ENCODE measurements at regions not wholly inside any gene's neighbourhood (a gene's known extent, or its start where the extent isn't known, plus 50 kb on each side); places are given as distances from the start of the nearest gene placed in this dataset.
"Not testable (repeated sequence)": the region's sequence is repeated elsewhere in the genome, so short reads cannot be mapped to it uniquely, and the experiment has no call there.

GRCh38 chr1:224061436-224061835 is 52.5 kb upstream of the FBXO28 start:
- intact Hi-C loops (cut with micrococcal nuclease) = no loop called here
- H3K4me1 Mint-ChIP-seq (ENCODE audit: low read depth) = peaks cover 2% of the 10 kb centered on the region
- no peak overlapping the region for H3K27ac Mint-ChIP-seq
- no peak for DNase-seq (ENCODE audit: low spot score)
- peaks cover 17% of the 10 kb centered on the region for H3K27me3 Mint-ChIP-seq (ENCODE audit: low read depth)
- no peak overlapping the region for H3K4me3 Mint-ChIP-seq (ENCODE audit: low read depth)
- no peaks in the 10 kb centered on the region for H3K9me3 Mint-ChIP-seq
- no peaks in the 10 kb centered on the region for H3K36me3 Mint-ChIP-seq (ENCODE audit: low read depth)

GRCh38 chr1:224059897-224060427 is 53.9 kb upstream of the FBXO28 start:
- H3K27me3 Mint-ChIP-seq (ENCODE audit: low read depth) = peaks cover 17% of the 10 kb centered on the region
- no peak overlapping the region for H3K4me3 Mint-ChIP-seq (ENCODE audit: low read depth)
- intact Hi-C loops (cut with micrococcal nuclease) = no loop called here
- H3K9me3 Mint-ChIP-seq = no peaks in the 10 kb centered on the region
- DNase-seq (ENCODE audit: low spot score) = no peak
- no peaks in the 10 kb centered on the region for H3K36me3 Mint-ChIP-seq (ENCODE audit: low read depth)
- no peaks in the 10 kb centered on the region for H3K4me1 Mint-ChIP-seq (ENCODE audit: low read depth)
- no peak overlapping the region for H3K27ac Mint-ChIP-seq

DNA sequence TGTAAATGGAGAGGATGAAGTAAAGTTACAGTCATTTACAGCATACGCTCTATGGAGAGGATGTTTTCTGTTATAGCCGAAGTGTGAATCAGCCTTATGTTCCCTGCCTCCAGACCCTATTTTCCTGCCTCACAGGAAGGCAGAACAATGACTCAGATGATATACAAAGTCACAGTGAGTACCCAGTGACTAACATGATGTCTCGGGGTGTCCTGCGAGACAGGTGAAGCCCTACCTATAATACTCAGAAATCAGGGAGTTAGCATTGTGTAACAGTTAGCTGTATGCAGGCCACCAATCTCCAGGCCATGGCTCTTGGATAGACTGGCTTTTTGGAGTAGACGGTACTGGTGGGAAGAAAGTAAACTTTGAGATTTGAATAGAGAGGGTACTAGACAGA is 55.6 kb upstream of the FBXO28 start:
- Mint-ChIP-seq H3K27me3 (ENCODE audit: low read depth) (peaks cover 16% of the 10 kb centered on the region), H3K4me1 (ENCODE audit: low read depth) (peaks cover 1% of the 10 kb centered on the region), H3K36me3 (ENCODE audit: low read depth) (no peaks in the 10 kb centered on the region), H3K9me3 (no peaks in the 10 kb centered on the region), H3K4me3 (ENCODE audit: low read depth) (no peak overlapping the region), H3K27ac (no peak overlapping the region)
- intact Hi-C loops (cut with micrococcal nuclease) = no loop called here
- no peak for DNase-seq (ENCODE audit: low spot score)

- no peak for DNase-seq (ENCODE audit: low spot score)
- no peaks in the 10 kb centered on the region for H3K36me3 Mint-ChIP-seq (ENCODE audit: low read depth)
- H3K9me3 Mint-ChIP-seq = no peaks in the 10 kb centered on the region
- no peak overlapping the region for H3K27ac Mint-ChIP-seq
- H3K4me1 Mint-ChIP-seq (ENCODE audit: low read depth) = peaks cover 1% of the 10 kb centered on the region
- H3K27me3 Mint-ChIP-seq (ENCODE audit: low read depth) = peaks cover 13% of the 10 kb centered on the region
- intact Hi-C loops (cut with micrococcal nuclease) = no loop called here
- no peak overlapping the region for H3K4me3 Mint-ChIP-seq (ENCODE audit: low read depth)
Observed at GRCh38 chr1:224057461-224058199, 56.3 kb upstream of the FBXO28 start.

- Mint-ChIP-seq H3K27ac (no peak overlapping the region), H3K9me3 (no peaks in the 10 kb centered on the region), H3K4me1 (ENCODE audit: low read depth) (peaks cover 1% of the 10 kb centered on the region), H3K4me3 (ENCODE audit: low read depth) (no peak overlapping the region), H3K36me3 (ENCODE audit: low read depth) (no peaks in the 10 kb centered on the region), H3K27me3 (ENCODE audit: low read depth) (peaks cover 18% of the 10 kb centered on the region)
- DNase-seq (ENCODE audit: low spot score) = no peak
- intact Hi-C loops (cut with micrococcal nuclease) = loop anchor here (5.0 kb wide), 2 partner anchors 242 to 357 kb away; no protein-coding TSS in a partner anchor
Observed at GRCh38 chr1:224054611-224055010, 59.3 kb upstream of the FBXO28 start.

GRCh38 chr1:224054012-224054411 is 59.9 kb upstream of the FBXO28 start:
- no peaks in the 10 kb centered on the region for H3K36me3 Mint-ChIP-seq (ENCODE audit: low read depth)
- DNase-seq (ENCODE audit: low spot score) = no peak
- H3K27ac Mint-ChIP-seq = no peak overlapping the region
- H3K4me3 Mint-ChIP-seq (ENCODE audit: low read depth) = no peak overlapping the region
- H3K27me3 Mint-ChIP-seq (ENCODE audit: low read depth) = peaks cover 19% of the 10 kb centered on the region
- H3K4me1 Mint-ChIP-seq (ENCODE audit: low read depth) = peaks cover 1% of the 10 kb centered on the region
- intact Hi-C loops (cut with micrococcal nuclease) = loop anchor here (5.0 kb wide), 2 partner anchors 242 to 357 kb away; no protein-coding TSS in a partner anchor
- no peaks in the 10 kb centered on the region for H3K9me3 Mint-ChIP-seq

DNA sequence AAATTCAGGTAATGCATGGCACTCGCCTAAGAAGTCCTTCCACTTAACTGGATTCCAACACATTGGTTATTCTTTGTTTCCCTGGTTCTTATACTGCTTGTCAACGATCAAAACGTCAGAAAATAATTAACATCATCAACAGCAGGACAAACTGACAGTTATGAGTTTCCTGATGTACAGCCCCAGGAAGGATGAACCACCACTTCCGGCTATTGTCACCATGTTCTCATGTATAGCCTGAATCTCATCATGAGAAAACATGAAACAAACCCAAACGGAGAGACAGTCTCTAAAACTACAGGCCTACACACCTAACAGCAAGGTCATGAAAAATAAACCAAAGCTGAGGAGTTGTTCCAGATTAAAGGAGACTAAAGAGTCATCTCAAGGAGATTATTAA is 60.5 kb upstream of the FBXO28 start:
- Mint-ChIP-seq H3K36me3 (ENCODE audit: low read depth) (no peaks in the 10 kb centered on the region), H3K27ac (no peak overlapping the region), H3K27me3 (ENCODE audit: low read depth) (peaks cover 19% of the 10 kb centered on the region), H3K9me3 (no peaks in the 10 kb centered on the region), H3K4me1 (ENCODE audit: low read depth) (peaks cover 1% of the 10 kb centered on the region), H3K4me3 (ENCODE audit: low read depth) (no peak overlapping the region)
- no peak for DNase-seq (ENCODE audit: low spot score)
- intact Hi-C loops (cut with micrococcal nuclease) = loop anchor here (5.0 kb wide), 2 partner anchors 241 to 356 kb away; no protein-coding TSS in a partner anchor

- Mint-ChIP-seq H3K27ac (no peak overlapping the region), H3K4me3 (ENCODE audit: low read depth) (no peak overlapping the region), H3K36me3 (ENCODE audit: low read depth) (no peaks in the 10 kb centered on the region), H3K27me3 (ENCODE audit: low read depth) (peaks cover 23% of the 10 kb centered on the region), H3K9me3 (no peaks in the 10 kb centered on the region), H3K4me1 (ENCODE audit: low read depth) (peaks cover 1% of the 10 kb centered on the region)
- DNase-seq (ENCODE audit: low spot score) = no peak
- intact Hi-C loops (cut with micrococcal nuclease) = loop anchor here (5.0 kb wide), 2 partner anchors 240 to 355 kb away; no protein-coding TSS in a partner anchor
Observed at GRCh38 chr1:224052772-224053171, 61.1 kb upstream of the FBXO28 start.

GRCh38 chr1:224051782-224052181 is 62.1 kb upstream of the FBXO28 start:
- not testable (repeated sequence) for H3K27ac Mint-ChIP-seq; H3K9me3 Mint-ChIP-seq; H3K36me3 Mint-ChIP-seq (ENCODE audit: low read depth); H3K4me1 Mint-ChIP-seq (ENCODE audit: low read depth); H3K4me3 Mint-ChIP-seq (ENCODE audit: low read depth); DNase-seq (ENCODE audit: low spot score)
- peaks cover 18% of the 10 kb centered on the region for H3K27me3 Mint-ChIP-seq (ENCODE audit: low read depth)
- intact Hi-C loops (cut with micrococcal nuclease) = loop anchor here (5.0 kb wide), 2 partner anchors 239 to 354 kb away; no protein-coding TSS in a partner anchor

- no peaks in the 10 kb centered on the region for H3K9me3 Mint-ChIP-seq
- peaks cover 15% of the 10 kb centered on the region for H3K27me3 Mint-ChIP-seq (ENCODE audit: low read depth)
- DNase-seq (ENCODE audit: low spot score) = no peak
- no peak overlapping the region for H3K27ac Mint-ChIP-seq
- H3K4me1 Mint-ChIP-seq (ENCODE audit: low read depth) = peaks cover 1% of the 10 kb centered on the region
- H3K4me3 Mint-ChIP-seq (ENCODE audit: low read depth) = no peak overlapping the region
- intact Hi-C loops (cut with micrococcal nuclease) = loop anchor here (5.0 kb wide), 2 partner anchors 239 to 354 kb away; no protein-coding TSS in a partner anchor
- no peaks in the 10 kb centered on the region for H3K36me3 Mint-ChIP-seq (ENCODE audit: low read depth)
Observed at GRCh38 chr1:224051086-224051406, 62.9 kb upstream of the FBXO28 start.

DNA sequence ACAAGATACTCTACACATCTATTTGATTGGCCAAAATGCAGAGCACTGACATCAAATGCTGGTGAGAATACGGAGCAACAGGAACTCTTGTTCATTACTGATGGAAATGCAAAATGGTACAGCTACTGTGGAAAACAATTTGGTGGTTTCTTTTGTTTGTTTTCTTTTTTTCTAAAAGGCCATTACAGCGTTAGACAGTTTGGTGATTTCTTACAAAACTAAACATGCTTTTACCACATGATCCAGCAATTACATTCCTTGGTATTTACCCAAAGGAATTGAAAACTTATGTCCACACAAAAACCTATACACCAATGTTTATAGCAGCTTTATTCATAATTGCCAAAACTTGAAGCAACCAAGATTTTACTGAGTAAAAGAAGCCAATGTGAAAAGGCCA is 66.4 kb upstream of the FBXO28 start:
- Mint-ChIP-seq H3K27ac (no peak overlapping the region), H3K36me3 (ENCODE audit: low read depth) (no peaks in the 10 kb centered on the region), H3K4me3 (ENCODE audit: low read depth) (no peak overlapping the region), H3K4me1 (ENCODE audit: low read depth) (peaks cover under 1% of the 10 kb centered on the region), H3K9me3 (no peaks in the 10 kb centered on the region), H3K27me3 (ENCODE audit: low read depth) (peaks cover 11% of the 10 kb centered on the region)
- intact Hi-C loops (cut with micrococcal nuclease) = no loop called here
- no peak for DNase-seq (ENCODE audit: low spot score)

DNA sequence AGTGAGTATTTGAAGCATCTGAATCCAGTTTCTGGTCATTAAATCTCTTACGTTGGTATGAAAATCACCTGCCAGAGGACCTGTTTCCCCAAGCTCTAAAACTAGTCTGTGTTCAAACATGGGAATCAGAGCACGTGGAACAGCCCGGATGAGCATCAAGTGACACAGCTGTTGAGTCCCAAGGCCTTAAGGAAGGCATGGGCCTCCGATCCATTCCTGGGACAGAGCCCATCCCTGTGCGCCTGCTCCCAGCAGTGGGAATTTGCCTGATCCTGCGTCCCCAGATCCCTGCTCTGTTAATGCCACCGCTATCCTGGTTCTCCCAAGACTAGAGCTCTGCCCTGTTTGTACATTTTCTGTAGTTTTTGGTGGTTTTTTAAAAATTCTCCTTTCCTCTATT is 68.4 kb upstream of the FBXO28 start:
- Mint-ChIP-seq H3K4me3 (ENCODE audit: low read depth) (no peak overlapping the region), H3K36me3 (ENCODE audit: low read depth) (no peaks in the 10 kb centered on the region), H3K4me1 (ENCODE audit: low read depth) (peaks cover 2% of the 10 kb centered on the region), H3K27ac (no peak overlapping the region), H3K27me3 (ENCODE audit: low read depth) (peaks cover 10% of the 10 kb centered on the region), H3K9me3 (no peaks in the 10 kb centered on the region)
- intact Hi-C loops (cut with micrococcal nuclease) = no loop called here
- no peak for DNase-seq (ENCODE audit: low spot score)

GRCh38 chr1:224044420-224044819 is 69.5 kb upstream of the FBXO28 start:
- no peak for DNase-seq (ENCODE audit: low spot score)
- intact Hi-C loops (cut with micrococcal nuclease) = no loop called here
- H3K9me3 Mint-ChIP-seq = no peaks in the 10 kb centered on the region
- H3K27ac Mint-ChIP-seq = no peak overlapping the region
- H3K36me3 Mint-ChIP-seq (ENCODE audit: low read depth) = no peaks in the 10 kb centered on the region
- peaks cover 6% of the 10 kb centered on the region for H3K27me3 Mint-ChIP-seq (ENCODE audit: low read depth)
- no peak overlapping the region for H3K4me3 Mint-ChIP-seq (ENCODE audit: low read depth)
- H3K4me1 Mint-ChIP-seq (ENCODE audit: low read depth) = peaks cover 2% of the 10 kb centered on the region

Measured in activated T-helper 2 cell treated with anti-CD3 and anti-CD28 coated beads, Interferon-gamma antibody, Interleukin-2, Interleukin-4, amounts not matched to agents 10 μg/mL and 5 μg/mL and 100 μg/mL, durations not matched to agents 14 hours and 24 hours and 36 hours (primary cell).